ENCODE measurements at regions not wholly inside any gene's neighbourhood (a gene's known extent, or its start where the extent isn't known, plus 50 kb on each side); places are given as distances from the start of the nearest gene placed in this dataset.

GRCh38 chr12:75884465-75884985 lies 147.1 kb downstream of the PHLDA1 start:
- TF ChIP-seq CTCF (IDR thresholded peaks at IDR 0.05) (no peak), EZH2 (IDR thresholded peaks at IDR 0.05) (no peak)
